ENCODE measurements at regions not wholly inside any gene's neighbourhood (a gene's known extent, or its start where the extent isn't known, plus 50 kb on each side); places are given as distances from the start of the nearest gene placed in this dataset.
"Not testable (repeated sequence)": the region's sequence is repeated elsewhere in the genome, so short reads cannot be mapped to it uniquely, and the experiment has no call there.

- H3K9me1 ChIP-seq (ENCODE audit: control insufficient read depth, insufficient read depth, low read length), result no peaks in the 10 kb centered on the region
- no peak for ATAC-seq
- H3K36me3 ChIP-seq (ENCODE audit: control insufficient read depth, insufficient read depth, low read length), result no peaks in the 10 kb centered on the region
- no peak for TF ChIP-seq DMBX1 (CRISPR knock-in tag; IDR thresholded peaks at IDR 0.05; ENCODE audit: borderline replicate concordance)
- TF ChIP-seq HNRNPLL (IDR thresholded peaks at IDR 0.05; ENCODE audit: low read depth, low read length, poor library complexity, severe bottlenecking), result peak; percentile 57
- peak; percentile 37 to 48; a peak in 3 of 4 replicates for TF ChIP-seq NRF1 (conservative IDR thresholded peaks at IDR 0.05 in 1 of 2, IDR thresholded peaks at IDR 0.05 in 1 of 2)
- TF ChIP-seq CLOCK (CRISPR knock-in tag; IDR thresholded peaks at IDR 0.05; ENCODE audit: borderline replicate concordance), result no peak
- peak overlapping the region; percentile 58; the same call in 1 of the 2 replicates for H3K4me2 ChIP-seq (ENCODE audit: insufficient read depth, low read length)
- POLR2A ChIA-PET, result interaction anchor here (0.7 kb wide), 1 partner anchor 450 kb away, joined by 3 read pairs; no protein-coding TSS in a partner anchor
- H3K27me3 ChIP-seq (ENCODE audit: control insufficient read depth in 2 of 2, insufficient read depth in 2 of 2, low read length in 2 of 2), result no peaks in the 10 kb centered on the region; a peak in 1 of 5 replicates
- H4K20me1 ChIP-seq (replicated peaks; ENCODE audit: control insufficient read depth, insufficient read depth, low read length), result no peaks in the 10 kb centered on the region
- peak overlapping the region; percentile 39; the same call in 1 of the 2 replicates for H2AFZ ChIP-seq (ENCODE audit: low read depth, low read length)
- BruUV-seq (replicated peaks), result no TSS peak
- H3K79me2 ChIP-seq (ENCODE audit: control insufficient read depth, insufficient read depth, low read length), result no peaks in the 10 kb centered on the region
- WGBS (ENCODE audit: insufficient coverage, low coverage, missing lambda C conversion rate), result 38% methylated on average over 42 of the region's 87 CpGs
- intact Hi-C loops (cut with micrococcal nuclease), result no loop called here
- no peak overlapping the region for H3K27ac ChIP-seq (ENCODE audit: extremely low read depth, low read depth, low read length)
- no peaks in the 10 kb centered on the region for H3K9me3 ChIP-seq (replicated peaks; ENCODE audit: control insufficient read depth, insufficient read depth, low read depth, low read length)
- no peak for FAIRE-seq
- H3K9ac ChIP-seq (ENCODE audit: insufficient read depth in 1 of 2, low read depth in 2 of 2, low read length in 2 of 2), result peak overlapping the region in 1 of 2 experiments; percentile 85; a peak in 3 of 4 replicates
- CTCF ChIA-PET (ENCODE audit: low intra/inter-chr PET ratio), result no interaction called here
- peak in 3 of 4 experiments; percentile 11 to 23 (median 18) for DNase-seq (ENCODE audit: extremely low read depth in 1 of 4, low spot score in 3 of 4)
- peak overlapping the region; percentile 34 for H3K4me3 ChIP-seq
- peaks cover 0 to 13% of the 10 kb centered on the region in 2 experiments; a peak in 3 of 5 replicates for H3K4me1 ChIP-seq (replicated peaks in 1 of 2; ENCODE audit: control insufficient read depth in 2 of 2, insufficient read depth in 2 of 2, low read length in 2 of 2)
- in situ Hi-C loops (cut with MboI), result no loop called here
Measured at GRCh38 chr12:65742018-65743010, 82.0 kb upstream of the HMGA2 start.

- H3K9me3 ChIP-seq (replicated peaks; ENCODE audit: control insufficient read depth, insufficient read depth, low read depth, low read length); ATAC-seq; CTCF ChIA-PET (ENCODE audit: low intra/inter-chr PET ratio); H2AFZ ChIP-seq (ENCODE audit: low read depth, low read length); H3K36me3 ChIP-seq (ENCODE audit: control insufficient read depth, insufficient read depth, low read length); H3K4me2 ChIP-seq (ENCODE audit: insufficient read depth, low read length); H3K27me3 ChIP-seq (ENCODE audit: control insufficient read depth in 2 of 2, insufficient read depth in 2 of 2, low read length in 2 of 2); H3K4me3 ChIP-seq; BruUV-seq (replicated peaks); H3K27ac ChIP-seq (ENCODE audit: extremely low read depth, low read depth, low read length); H3K9ac ChIP-seq (ENCODE audit: insufficient read depth in 1 of 2, low read depth in 2 of 2, low read length in 2 of 2); DNase-seq (ENCODE audit: extremely low read depth in 1 of 4, low spot score in 3 of 4); in situ Hi-C loops (cut with MboI); H3K79me2 ChIP-seq (ENCODE audit: control insufficient read depth, insufficient read depth, low read length); intact Hi-C loops (cut with micrococcal nuclease); H3K9me1 ChIP-seq (ENCODE audit: control insufficient read depth, insufficient read depth, low read length); H4K20me1 ChIP-seq (replicated peaks; ENCODE audit: control insufficient read depth, insufficient read depth, low read length); FAIRE-seq: not testable (repeated sequence)
- POLR2A ChIA-PET, result interaction anchor here (0.6 to 0.9 kb wide), 2 partner anchors 10 to 25 kb away, joined by 3 to 4 read pairs; no protein-coding TSS in a partner anchor
- 20% methylated on average over 7 of the region's 30 CpGs for WGBS (ENCODE audit: insufficient coverage, low coverage, missing lambda C conversion rate)
- H3K4me1 ChIP-seq (replicated peaks in 1 of 2; ENCODE audit: control insufficient read depth in 2 of 2, insufficient read depth in 2 of 2, low read length in 2 of 2), result peaks cover 0 to 13% of the 10 kb centered on the region in 2 experiments; a peak in 3 of 5 replicates
Measured at GRCh38 chr12:65744236-65744840, 79.9 kb upstream of the HMGA2 start.
